Bronchial epithelial cell (primary cell): ENCODE measurements at regions not wholly inside any gene's neighbourhood (a gene's known extent, or its start where the extent isn't known, plus 50 kb on each side); places are given as distances from the start of the nearest gene placed in this dataset.
A peak's percentile ranks its signal among the peaks of the same experiment; 100 is the strongest.
"Not testable (repeated sequence)": the region's sequence is repeated elsewhere in the genome, so short reads cannot be mapped to it uniquely, and the experiment has no call there.

ENCODE experiments used
- DNase-seq: peaks from one replicate; pipeline ENCODE4 v3.0.0-alpha.2; 2010; ENCODE audit warnings: low read depth
- FAIRE-seq: peaks from 2 replicates; lab custom pipeline; 2011; peaks lifted over from hg19 to GRCh38; lab: Jason Lieb, UNC
- H3K27me3 ChIP-seq: 2 replicates; pipeline ENCODE4 v1.5.1; 2011; ENCODE audit warnings: low read length; ENCODE audit not compliant: control insufficient read depth, insufficient read depth
- H3K36me3 ChIP-seq: 2 replicates; pipeline ENCODE4 v1.5.1; 2011; ENCODE audit warnings: low read length; ENCODE audit not compliant: control insufficient read depth, insufficient read depth
- H3K4me3 ChIP-seq: 2 replicates; pipeline ENCODE4 v1.5.1; 2011; ENCODE audit warnings: mild to moderate bottlenecking, low read depth, low read length, control low read depth
- TF ChIP-seq, protein P1 (sequence below): IDR thresholded peaks from 2 replicates; pipeline ENCODE4 v1.5.1; 2011; ENCODE audit warnings: mild to moderate bottlenecking, moderate library complexity, low read length, control low read depth, inconsistent platforms; ENCODE audit not compliant: insufficient read depth, severe bottlenecking

DNA sequence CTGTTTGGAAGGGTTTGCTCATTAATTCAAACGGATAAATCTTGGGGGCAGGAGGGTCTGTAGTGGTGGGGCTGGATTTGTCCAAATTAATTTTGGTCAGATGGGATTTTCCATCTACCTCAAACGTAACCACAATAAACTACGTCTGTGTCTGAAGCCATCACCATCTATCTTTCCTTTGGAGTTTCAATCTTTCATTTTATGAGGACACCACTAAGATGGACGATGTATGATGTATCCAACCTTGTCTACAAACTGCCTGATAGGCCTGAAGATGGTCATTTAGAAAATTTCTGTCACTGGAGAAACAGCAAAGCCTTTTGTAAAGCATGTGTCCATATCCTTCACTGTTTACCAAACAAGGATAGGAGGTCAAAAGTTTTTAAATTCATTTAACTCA is 138.6 kb upstream of the MARCKS start:
- H3K27me3 ChIP-seq, result no peaks in the 10 kb centered on the region
- FAIRE-seq (no peak), DNase-seq (no peak)
- no peak overlapping the region for H3K4me3 ChIP-seq
- no peaks in the 10 kb centered on the region for H3K36me3 ChIP-seq
- TF ChIP-seq, protein P1, sequence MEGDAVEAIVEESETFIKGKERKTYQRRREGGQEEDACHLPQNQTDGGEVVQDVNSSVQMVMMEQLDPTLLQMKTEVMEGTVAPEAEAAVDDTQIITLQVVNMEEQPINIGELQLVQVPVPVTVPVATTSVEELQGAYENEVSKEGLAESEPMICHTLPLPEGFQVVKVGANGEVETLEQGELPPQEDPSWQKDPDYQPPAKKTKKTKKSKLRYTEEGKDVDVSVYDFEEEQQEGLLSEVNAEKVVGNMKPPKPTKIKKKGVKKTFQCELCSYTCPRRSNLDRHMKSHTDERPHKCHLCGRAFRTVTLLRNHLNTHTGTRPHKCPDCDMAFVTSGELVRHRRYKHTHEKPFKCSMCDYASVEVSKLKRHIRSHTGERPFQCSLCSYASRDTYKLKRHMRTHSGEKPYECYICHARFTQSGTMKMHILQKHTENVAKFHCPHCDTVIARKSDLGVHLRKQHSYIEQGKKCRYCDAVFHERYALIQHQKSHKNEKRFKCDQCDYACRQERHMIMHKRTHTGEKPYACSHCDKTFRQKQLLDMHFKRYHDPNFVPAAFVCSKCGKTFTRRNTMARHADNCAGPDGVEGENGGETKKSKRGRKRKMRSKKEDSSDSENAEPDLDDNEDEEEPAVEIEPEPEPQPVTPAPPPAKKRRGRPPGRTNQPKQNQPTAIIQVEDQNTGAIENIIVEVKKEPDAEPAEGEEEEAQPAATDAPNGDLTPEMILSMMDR, result no peak

DNA sequence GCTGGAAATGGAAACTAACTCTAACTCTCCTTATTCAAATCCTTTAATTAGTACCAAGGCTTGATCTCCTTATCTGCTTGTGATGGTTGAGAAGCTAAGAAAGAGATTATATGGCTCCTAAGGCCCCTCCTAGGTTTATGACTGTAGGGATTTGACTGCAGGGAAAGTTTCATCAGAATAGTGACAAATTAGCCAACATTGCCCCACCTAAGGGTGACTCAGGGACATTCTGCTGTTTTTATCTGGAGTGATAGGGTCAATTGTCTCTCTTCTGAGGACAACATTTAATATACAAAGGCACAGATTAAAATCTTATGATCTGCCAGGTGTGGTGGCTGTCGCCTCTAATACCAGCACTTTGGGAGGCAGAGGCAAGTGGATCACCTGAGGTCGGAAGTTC is 138.1 kb upstream of the MARCKS start:
- no peaks in the 10 kb centered on the region for H3K27me3 ChIP-seq
- TF ChIP-seq, protein P1, result no peak
- H3K36me3 ChIP-seq, result no peaks in the 10 kb centered on the region
- no peak for FAIRE-seq
- H3K4me3 ChIP-seq, result no peak overlapping the region
- DNase-seq, result peak; percentile 71

DNA sequence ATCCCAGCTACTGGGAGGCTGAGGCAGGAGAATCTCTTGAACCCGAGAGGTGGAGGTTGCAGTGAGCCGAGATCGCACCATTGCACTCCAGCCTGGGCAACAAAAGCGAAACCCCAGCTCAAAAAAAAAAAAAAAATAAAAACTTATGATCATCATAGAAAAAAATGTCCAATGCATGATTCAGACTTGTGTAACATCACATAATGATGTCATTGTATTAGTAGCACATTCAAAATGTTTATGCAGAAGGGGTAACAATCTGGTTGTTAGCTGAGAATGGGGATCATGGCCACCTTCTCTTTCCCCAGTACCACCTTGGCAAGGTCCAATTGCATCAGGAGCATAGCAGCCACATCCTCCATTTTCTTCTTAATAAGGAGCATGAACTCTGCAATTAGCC is 137.6 kb upstream of the MARCKS start:
- Histone ChIP-seq H3K4me3 (no peak overlapping the region), H3K36me3 (no peaks in the 10 kb centered on the region), H3K27me3 (no peaks in the 10 kb centered on the region)
- DNase-seq (peak; percentile 78), FAIRE-seq (no peak)
- TF ChIP-seq, protein P1, result no peak

DNA sequence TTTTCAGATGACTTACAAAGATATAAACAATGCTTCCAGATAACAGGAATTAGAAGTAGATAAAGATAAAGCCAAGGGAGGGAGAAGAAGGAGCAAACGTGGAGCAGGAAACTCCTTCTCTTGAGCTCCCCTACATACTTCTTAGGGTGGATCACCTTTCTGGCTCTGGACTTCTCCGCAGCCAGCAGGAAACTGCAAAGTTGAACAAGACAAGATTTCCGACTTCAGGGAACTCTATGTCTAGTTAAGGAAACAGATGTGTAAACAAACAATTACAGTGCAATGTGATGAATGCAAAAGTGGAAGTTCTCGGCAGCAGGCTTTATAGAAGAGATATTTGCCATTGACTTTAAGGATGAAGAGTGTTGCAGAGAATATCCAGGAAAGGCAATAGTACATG is 134.0 kb upstream of the MARCKS start:
- no peak for FAIRE-seq

GRCh38 chr6:113724927-113725326 is 132.2 kb upstream of the MARCKS start:
- H3K4me3 ChIP-seq, H3K36me3 ChIP-seq, FAIRE-seq, DNase-seq, H3K27me3 ChIP-seq: not testable (repeated sequence)

More for the DNA sequence above, 134.0 kb upstream of the MARCKS start:
- Histone ChIP-seq H3K27me3 (no peaks in the 10 kb centered on the region), H3K36me3 (no peaks in the 10 kb centered on the region), H3K4me3 (no peak overlapping the region)
- TF ChIP-seq, protein P1, result no peak
- DNase-seq, result peak; percentile 29

GRCh38 chr6:113731541-113731940 is 125.6 kb upstream of the MARCKS start:
- DNase-seq, result no peak
- TF ChIP-seq, protein P1, result no peak
- no peaks in the 10 kb centered on the region for H3K27me3 ChIP-seq
- no peak for FAIRE-seq
- H3K4me3 ChIP-seq, result no peak overlapping the region
- H3K36me3 ChIP-seq, result no peaks in the 10 kb centered on the region
